Neuron (in vitro differentiated cells): ENCODE measurements at regions not wholly inside any gene's neighbourhood (a gene's known extent, or its start where the extent isn't known, plus 50 kb on each side); places are given as distances from the start of the nearest gene placed in this dataset.

Source experiments
- H2AFZ ChIP-seq: one replicate; pipeline ENCODE4 v1.6.1; 2013; ENCODE audit warnings: low read depth, mild to moderate bottlenecking, inconsistent platforms, low read length, moderate library complexity
- H3K27me3 ChIP-seq: one replicate; pipeline ENCODE4 v1.6.1; 2013; ENCODE audit warnings: low read length; ENCODE audit not compliant: insufficient read depth
- H3K36me3 ChIP-seq: one replicate; pipeline ENCODE4 v1.6.1; 2013; ENCODE audit warnings: low read length; ENCODE audit not compliant: insufficient read depth
- H3K4me1 ChIP-seq: one replicate; pipeline ENCODE4 v1.6.1; 2013; ENCODE audit warnings: low read length; ENCODE audit not compliant: insufficient read depth
- H3K4me3 ChIP-seq: 2 replicates; pipeline ENCODE4 v1.5.1; 2013; ENCODE audit warnings: mild to moderate bottlenecking, low read length, moderate library complexity
- H3K9me3 ChIP-seq: one replicate; pipeline ENCODE4 v1.6.1; 2013; ENCODE audit warnings: low read length

GRCh38 chr3:40655551-40655950 is 130.8 kb downstream of the ZNF621 start:
- H3K27me3 ChIP-seq: no peaks in the 10 kb centered on the region
- no peak overlapping the region for H2AFZ ChIP-seq
- H3K36me3 ChIP-seq: no peaks in the 10 kb centered on the region
- H3K4me1 ChIP-seq: no peaks in the 10 kb centered on the region
- H3K9me3 ChIP-seq: no peaks in the 10 kb centered on the region
- H3K4me3 ChIP-seq: no peak overlapping the region

DNA sequence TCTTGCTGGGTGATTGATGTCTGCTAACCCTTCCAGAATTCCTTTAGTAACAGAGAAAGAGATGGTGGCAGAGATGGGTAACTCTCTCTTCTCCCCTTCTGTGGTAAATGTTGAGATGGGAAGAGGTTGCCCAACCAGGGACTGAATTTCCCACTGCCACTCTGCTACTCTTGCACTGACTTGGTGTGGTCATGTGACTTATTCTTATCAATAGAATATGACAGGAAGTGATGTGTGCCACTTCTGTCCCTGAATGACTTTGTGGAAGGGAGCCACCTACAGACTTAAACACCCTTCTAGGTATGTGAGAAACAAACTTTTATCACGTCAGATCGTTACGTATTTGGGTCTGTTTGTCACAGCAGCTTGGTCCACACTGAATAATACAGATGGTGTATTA is 132.9 kb downstream of the ZNF621 start:
- no peaks in the 10 kb centered on the region for H3K9me3 ChIP-seq
- no peaks in the 10 kb centered on the region for H3K36me3 ChIP-seq

GRCh38 chr3:40658305-40658704 is 133.5 kb downstream of the ZNF621 start:
- H3K27me3 ChIP-seq: no peaks in the 10 kb centered on the region
- H2AFZ ChIP-seq: no peak overlapping the region
- H3K4me3 ChIP-seq: no peak overlapping the region
- no peaks in the 10 kb centered on the region for H3K9me3 ChIP-seq
- H3K4me1 ChIP-seq: no peaks in the 10 kb centered on the region
- H3K36me3 ChIP-seq: no peaks in the 10 kb centered on the region

More for the DNA sequence above, 132.9 kb downstream of the ZNF621 start:
- H3K4me3 ChIP-seq: no peak overlapping the region
- no peaks in the 10 kb centered on the region for H3K4me1 ChIP-seq
- no peak overlapping the region for H2AFZ ChIP-seq
- no peaks in the 10 kb centered on the region for H3K27me3 ChIP-seq

- H3K9me3 ChIP-seq: no peaks in the 10 kb centered on the region
- H3K4me1 ChIP-seq: no peaks in the 10 kb centered on the region
- no peak overlapping the region for H2AFZ ChIP-seq
- H3K27me3 ChIP-seq: no peaks in the 10 kb centered on the region
- no peaks in the 10 kb centered on the region for H3K36me3 ChIP-seq
- H3K4me3 ChIP-seq: no peak overlapping the region
Observed at GRCh38 chr3:40660554-40660953, 135.8 kb downstream of the ZNF621 start.

GRCh38 chr3:40661284-40661683 is 136.5 kb downstream of the ZNF621 start:
- no peak overlapping the region for H3K4me3 ChIP-seq
- H3K9me3 ChIP-seq: no peaks in the 10 kb centered on the region
- H3K36me3 ChIP-seq: no peaks in the 10 kb centered on the region
- H2AFZ ChIP-seq: no peak overlapping the region
- no peaks in the 10 kb centered on the region for H3K4me1 ChIP-seq
- H3K27me3 ChIP-seq: no peaks in the 10 kb centered on the region

- Histone ChIP-seq H3K36me3 (no peaks in the 10 kb centered on the region), H3K4me1 (no peaks in the 10 kb centered on the region), H2AFZ (no peak overlapping the region), H3K9me3 (no peaks in the 10 kb centered on the region), H3K27me3 (no peaks in the 10 kb centered on the region), H3K4me3 (no peak overlapping the region)
Observed at GRCh38 chr3:40663280-40663679, 138.5 kb downstream of the ZNF621 start.

DNA sequence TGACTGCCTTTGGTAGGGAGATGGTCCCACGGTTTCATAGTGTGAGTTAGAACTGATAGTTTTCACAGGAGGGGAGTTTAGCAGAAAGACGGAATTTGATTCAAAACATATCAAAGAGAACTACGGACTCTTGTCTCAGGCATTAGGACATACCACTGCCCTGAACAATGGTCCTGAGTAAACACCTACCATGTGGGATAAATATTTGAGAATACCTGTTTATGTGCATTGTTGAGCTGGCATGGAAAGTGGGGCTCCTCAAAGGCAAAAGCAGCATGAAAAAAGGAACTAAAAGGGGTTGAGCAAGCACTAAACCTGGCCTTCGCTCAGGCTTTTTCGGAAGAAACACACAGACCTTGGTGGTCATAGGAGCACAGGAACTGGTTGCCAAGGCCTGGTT is 144.4 kb downstream of the ZNF621 start:
- Histone ChIP-seq H3K36me3 (no peaks in the 10 kb centered on the region), H3K4me1 (no peaks in the 10 kb centered on the region), H3K4me3 (no peak overlapping the region), H2AFZ (no peak overlapping the region), H3K27me3 (no peaks in the 10 kb centered on the region), H3K9me3 (no peaks in the 10 kb centered on the region)

- H3K27me3 ChIP-seq: no peaks in the 10 kb centered on the region
- H3K9me3 ChIP-seq: no peaks in the 10 kb centered on the region
- no peaks in the 10 kb centered on the region for H3K36me3 ChIP-seq
- peaks cover 6% of the 10 kb centered on the region for H3K4me1 ChIP-seq
- H3K4me3 ChIP-seq: no peak overlapping the region
- H2AFZ ChIP-seq: no peak overlapping the region
Observed at GRCh38 chr3:40672861-40673260, 148.1 kb downstream of the ZNF621 start.

- Histone ChIP-seq H2AFZ (no peak overlapping the region), H3K4me1 (peaks cover 7% of the 10 kb centered on the region), H3K27me3 (no peaks in the 10 kb centered on the region), H3K36me3 (no peaks in the 10 kb centered on the region), H3K9me3 (no peaks in the 10 kb centered on the region), H3K4me3 (no peak overlapping the region)
Observed at GRCh38 chr3:40677321-40677720, 152.6 kb downstream of the ZNF621 start.

- Histone ChIP-seq H3K36me3 (no peaks in the 10 kb centered on the region), H3K27me3 (no peaks in the 10 kb centered on the region), H3K4me3 (no peak overlapping the region), H3K9me3 (no peaks in the 10 kb centered on the region), H3K4me1 (peaks cover 7% of the 10 kb centered on the region), H2AFZ (no peak overlapping the region)
Observed at GRCh38 chr3:40677749-40678148, 153.0 kb downstream of the ZNF621 start.

GRCh38 chr3:40679290-40679689 is 154.5 kb downstream of the ZNF621 start:
- Histone ChIP-seq H3K27me3 (no peaks in the 10 kb centered on the region), H3K4me1 (peaks cover 7% of the 10 kb centered on the region), H3K4me3 (no peak overlapping the region), H3K36me3 (no peaks in the 10 kb centered on the region), H3K9me3 (no peaks in the 10 kb centered on the region), H2AFZ (no peak overlapping the region)

DNA sequence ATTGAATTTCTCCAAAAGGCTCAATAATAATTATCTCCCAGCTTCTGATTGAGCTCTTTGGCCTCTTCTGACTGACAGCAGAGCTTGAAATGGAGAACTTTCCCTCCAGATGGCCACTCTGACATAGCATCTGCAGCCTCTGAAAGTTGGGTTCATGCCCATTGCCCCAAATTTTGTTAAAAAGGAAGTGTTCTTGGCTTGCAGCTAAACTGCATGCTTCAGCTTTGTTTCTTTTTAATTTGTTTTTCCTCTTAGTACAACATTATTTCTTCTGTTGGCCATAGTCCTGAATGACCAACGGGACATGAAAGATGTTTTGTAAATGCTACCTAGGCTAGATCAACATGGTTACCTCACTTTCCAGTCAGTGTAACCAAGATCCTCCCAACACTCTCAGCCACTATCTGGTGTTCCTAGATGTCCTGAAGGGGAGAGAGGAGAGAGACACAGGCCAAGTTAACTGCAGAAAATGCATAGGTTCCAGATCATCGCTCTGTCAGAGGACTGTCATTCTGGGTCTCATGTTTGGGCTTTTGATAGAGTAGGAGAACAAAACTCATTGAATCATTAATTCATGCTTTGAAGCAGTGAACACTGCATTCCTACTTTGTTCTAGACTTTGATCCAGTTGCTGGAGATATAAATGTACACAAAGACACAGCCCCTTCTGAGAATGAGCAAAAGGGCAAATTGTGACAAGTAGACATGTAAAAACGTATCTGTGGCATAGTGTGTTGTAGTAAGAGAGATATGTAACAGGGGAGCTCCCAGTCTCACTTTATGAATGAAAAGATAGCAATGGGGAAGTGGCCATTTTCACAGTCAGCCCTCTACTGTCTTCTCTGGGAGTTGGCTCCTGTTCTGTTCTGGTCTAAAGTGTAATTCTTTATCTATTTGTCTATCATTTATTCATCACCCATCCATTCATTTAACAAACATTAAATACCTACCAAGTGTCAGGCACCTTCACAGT is 156.2 kb downstream of the ZNF621 start:
- Histone ChIP-seq H3K36me3 (no peaks in the 10 kb centered on the region), H3K27me3 (no peaks in the 10 kb centered on the region), H3K9me3 (no peaks in the 10 kb centered on the region), H2AFZ (peak overlapping the region; percentile 22), H3K4me3 (no peak overlapping the region), H3K4me1 (peaks cover 7% of the 10 kb centered on the region)

- no peaks in the 10 kb centered on the region for H3K9me3 ChIP-seq
- no peaks in the 10 kb centered on the region for H3K36me3 ChIP-seq
Observed at GRCh38 chr3:40681658-40682055, 156.9 kb downstream of the ZNF621 start.

DNA sequence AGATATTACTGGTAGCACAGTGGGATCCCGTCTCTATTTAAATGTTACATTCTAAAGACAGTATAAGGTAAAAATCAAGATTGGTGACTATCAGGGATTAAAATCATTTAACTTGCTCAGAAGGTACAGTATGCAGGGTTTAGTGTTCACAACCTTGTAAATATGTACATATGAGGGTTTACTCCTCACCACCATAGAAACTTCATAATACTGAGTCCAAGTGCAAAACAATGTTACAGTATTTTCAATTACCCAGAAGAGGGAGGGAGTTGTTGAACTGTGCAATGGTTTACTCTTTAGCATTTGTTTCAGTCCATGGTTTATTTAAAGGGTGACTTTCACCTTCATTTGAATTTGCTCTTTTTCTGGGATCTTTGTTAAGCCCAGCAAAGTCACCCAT is 165.1 kb downstream of the ZNF621 start:
- H3K36me3 ChIP-seq: no peaks in the 10 kb centered on the region
- no peaks in the 10 kb centered on the region for H3K27me3 ChIP-seq
- H2AFZ ChIP-seq: no peak overlapping the region
- no peaks in the 10 kb centered on the region for H3K4me1 ChIP-seq
- H3K4me3 ChIP-seq: no peak overlapping the region
- no peaks in the 10 kb centered on the region for H3K9me3 ChIP-seq

More at GRCh38 chr3:40681658-40682055, 156.9 kb downstream of the ZNF621 start:
- Histone ChIP-seq H2AFZ (peak overlapping the region; percentile 22), H3K27me3 (no peaks in the 10 kb centered on the region), H3K4me1 (peaks cover 7% of the 10 kb centered on the region), H3K4me3 (no peak overlapping the region)
